CD14-positive monocyte (primary cell): ENCODE measurements at regions not wholly inside any gene's neighbourhood (a gene's known extent, or its start where the extent isn't known, plus 50 kb on each side); places are given as distances from the start of the nearest gene placed in this dataset.

ENCODE experiments used
- DNase-seq, 3 donors: peaks; one replicate each; pipeline ENCODE4 v3.0.0-alpha.2; 2011 to 2022
- H2AFZ ChIP-seq: 2 replicates; pipeline ENCODE4 v1.6.0; 2012; ENCODE audit warnings: mild to moderate bottlenecking, low read depth, low read length, inconsistent platforms; ENCODE audit not compliant: insufficient read depth, poor library complexity, severe bottlenecking
- H3K27ac ChIP-seq, 2 donors: 1 replicate in 1 of 2; 2 replicates in 1 of 2; pipeline ENCODE4 v1.5.1; 2012 to 2013; ENCODE audit warnings: low read length in 2 of 2, control low read depth in 1 of 2, inconsistent platforms in 1 of 2, low read depth in 1 of 2, mild to moderate bottlenecking in 1 of 2
- H3K27me3 ChIP-seq, 2 donors: one replicate each; pipeline versions ENCODE4 v1.6.0 to v1.6.1; 2011 to 2013; ENCODE audit warnings: low read length in 2 of 2; ENCODE audit not compliant: control insufficient read depth in 2 of 2, insufficient read depth in 2 of 2
- H3K36me3 ChIP-seq, 2 donors: replicated peaks in 1 of 2; 1 replicate in 1 of 2; 2 replicates in 1 of 2; pipeline versions ENCODE4 v1.5.1 to v1.6.1; 2012 to 2013; ENCODE audit warnings: low read length in 2 of 2, control low read depth in 1 of 2, inconsistent platforms in 1 of 2, mild to moderate bottlenecking in 1 of 2; ENCODE audit not compliant: insufficient read depth in 2 of 2, control insufficient read depth in 1 of 2
- H3K4me1 ChIP-seq, 2 donors: 1 replicate in 1 of 2; 2 replicates in 1 of 2; pipeline versions ENCODE4 v1.5.1 to v1.6.1; 2012 to 2013; ENCODE audit warnings: low read length in 2 of 2, control low read depth in 1 of 2, inconsistent platforms in 1 of 2, mild to moderate bottlenecking in 1 of 2, moderate library complexity in 1 of 2; ENCODE audit not compliant: insufficient read depth in 2 of 2, control insufficient read depth in 1 of 2
- H3K4me2 ChIP-seq: replicated peaks from 2 replicates; pipeline ENCODE3; 2012; ENCODE audit warnings: low read length, moderate library complexity, mild to moderate bottlenecking; ENCODE audit not compliant: poor library complexity, severe bottlenecking; ENCODE audit errors: extremely low read depth
- H3K4me3 ChIP-seq, 3 experiments: fragments of 200-600 bp in 1 of 3; sonication (generic) in 1 of 3; replicated peaks in 1 of 3; 1 replicate in 2 of 3; 2 replicates in 1 of 3; pipeline ENCODE4 v1.5.1; 2011 to 2013; ENCODE audit warnings: low read length in 3 of 3, mild to moderate bottlenecking in 3 of 3, control low read depth in 2 of 3, low read depth in 2 of 3, inconsistent platforms in 1 of 3, moderate library complexity in 1 of 3
- H3K79me2 ChIP-seq: 2 replicates; pipeline ENCODE4 v1.6.0; 2012; ENCODE audit warnings: mild to moderate bottlenecking, control low read depth, inconsistent platforms, low read length, moderate library complexity; ENCODE audit not compliant: insufficient read depth
- H3K9ac ChIP-seq: 2 replicates; pipeline ENCODE4 v1.6.0; 2017; ENCODE audit warnings: low read length, mild to moderate bottlenecking; ENCODE audit not compliant: insufficient read depth, poor library complexity, severe bottlenecking
- H3K9me3 ChIP-seq, 2 donors: replicated peaks in 1 of 2; 1 replicate in 1 of 2; 2 replicates in 1 of 2; pipeline versions ENCODE4 v1.5.1 to v1.6.1; 2012 to 2013; ENCODE audit warnings: low read length in 2 of 2, control low read depth in 1 of 2; ENCODE audit not compliant: control insufficient read depth in 1 of 2, insufficient read depth in 1 of 2
- H4K20me1 ChIP-seq: 2 replicates; pipeline ENCODE4 v1.6.0; 2012; ENCODE audit warnings: mild to moderate bottlenecking, low read length, control low read depth, moderate library complexity; ENCODE audit not compliant: insufficient read depth
- H3K27ac Mint-ChIP-seq, 7 donors: one replicate each; pipeline ENCODE4 v1.8.0; 2020; ENCODE audit warnings: mild to moderate bottlenecking in 7 of 7, mixed read lengths in 7 of 7, moderate library complexity in 6 of 7, inconsistent platforms in 2 of 7
- H3K27me3 Mint-ChIP-seq, 3 donors: one replicate each; pipeline ENCODE4 v1.8.0; 2021 to 2022; ENCODE audit warnings: low read depth in 3 of 3, mild to moderate bottlenecking in 3 of 3, mixed read lengths in 3 of 3, moderate library complexity in 3 of 3, inconsistent platforms in 1 of 3
- H3K36me3 Mint-ChIP-seq, 2 donors: one replicate each; pipeline ENCODE4 v1.8.0; 2020; ENCODE audit warnings: mixed read lengths in 2 of 2, inconsistent platforms in 1 of 2, mild to moderate bottlenecking in 1 of 2
- H3K4me1 Mint-ChIP-seq: one replicate; pipeline ENCODE4 v1.8.0; 2020; ENCODE audit warnings: mild to moderate bottlenecking, mixed read lengths
- H3K4me3 Mint-ChIP-seq, 2 donors: one replicate each; pipeline ENCODE4 v1.8.0; 2020; ENCODE audit warnings: mild to moderate bottlenecking in 2 of 2, mixed read lengths in 2 of 2, moderate library complexity in 1 of 2
- H3K9me3 Mint-ChIP-seq, 7 donors: one replicate each; pipeline ENCODE4 v1.8.0; 2020 to 2022; ENCODE audit warnings: mixed read lengths in 7 of 7, mild to moderate bottlenecking in 6 of 7, moderate library complexity in 6 of 7, inconsistent platforms in 2 of 7
- WGBS: methylation state at CpG from one replicate; pipeline ENCODE4 v1.1.5; 2013; ENCODE audit warnings: missing lambda C conversion rate; ENCODE audit not compliant: insufficient coverage; 5-methylcytosine and 5-hydroxymethylcytosine counted together
- intact Hi-C, 2 donors: fragments of 100-400 bp; cut with micrococcal nuclease; formaldehyde crosslinking; loops; one replicate each; pipeline versions ENCODE4 v1.15.0 to v1.15.1; 2023
- TF ChIP-seq, protein P1 (sequence below): fragments of 200-600 bp; IDR thresholded peaks from one replicate; pipeline ENCODE4 v1.8.0; 2022; ENCODE audit warnings: antibody characterized with exemption, mild to moderate bottlenecking

DNA sequence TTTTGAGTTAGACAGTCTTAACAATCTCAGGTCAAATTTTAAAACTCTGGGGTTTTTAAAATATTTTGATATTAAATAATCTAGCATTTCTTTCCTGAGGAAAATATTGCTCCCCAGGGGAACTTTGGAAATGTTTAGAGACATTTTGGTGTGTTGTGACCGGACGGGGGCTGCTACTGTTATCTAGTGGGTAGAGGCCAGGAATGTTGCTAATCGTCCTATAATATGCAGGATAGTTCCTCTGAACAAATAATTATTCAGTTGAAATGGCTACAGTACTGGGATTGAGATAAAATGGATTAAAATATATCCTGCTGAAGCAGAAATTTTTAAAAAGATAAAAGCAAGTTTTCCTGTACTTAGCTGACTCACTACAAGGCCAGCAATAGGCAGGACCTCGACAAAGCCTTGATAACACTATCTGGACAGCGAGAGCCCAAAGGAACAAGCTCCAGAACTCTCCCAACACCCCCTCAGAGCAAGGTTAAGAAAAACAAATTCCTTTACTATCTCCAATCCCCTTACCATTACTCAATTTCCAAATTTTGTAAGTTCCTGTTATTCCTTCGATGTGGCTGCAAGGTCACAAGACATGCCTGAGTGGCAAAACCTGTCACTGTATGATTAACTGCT, 1407.4 kb downstream of the SUCLG1 start:
- no peak overlapping the region for H3K4me2 ChIP-seq
- peaks cover 0 to 17% (median 9%) of the 10 kb centered on the region in 7 donors for H3K9me3 Mint-ChIP-seq
- no peak overlapping the region for H3K27ac ChIP-seq
- no peak for DNase-seq
- H3K27me3 Mint-ChIP-seq = no peaks in the 10 kb centered on the region
- no peaks in the 10 kb centered on the region for H3K36me3 Mint-ChIP-seq
- no peak overlapping the region for H2AFZ ChIP-seq
- intact Hi-C loops = no loop called here
- no peaks in the 10 kb centered on the region for H3K27me3 ChIP-seq
- no peaks in the 10 kb centered on the region for H3K4me1 ChIP-seq
- WGBS = 67% methylated on average over 3 of the region's 6 CpGs
- no peak overlapping the region for H3K27ac Mint-ChIP-seq
- H3K4me1 Mint-ChIP-seq = no peaks in the 10 kb centered on the region
- no peak overlapping the region for H3K4me3 Mint-ChIP-seq
- H3K4me3 ChIP-seq = no peak overlapping the region
- H4K20me1 ChIP-seq = no peaks in the 10 kb centered on the region
- H3K79me2 ChIP-seq = no peaks in the 10 kb centered on the region
- peaks cover 14 to 28% of the 10 kb centered on the region in 2 donors for H3K9me3 ChIP-seq
- no peaks in the 10 kb centered on the region for H3K36me3 ChIP-seq
- H3K9ac ChIP-seq = no peak overlapping the region
- TF ChIP-seq, protein P1, sequence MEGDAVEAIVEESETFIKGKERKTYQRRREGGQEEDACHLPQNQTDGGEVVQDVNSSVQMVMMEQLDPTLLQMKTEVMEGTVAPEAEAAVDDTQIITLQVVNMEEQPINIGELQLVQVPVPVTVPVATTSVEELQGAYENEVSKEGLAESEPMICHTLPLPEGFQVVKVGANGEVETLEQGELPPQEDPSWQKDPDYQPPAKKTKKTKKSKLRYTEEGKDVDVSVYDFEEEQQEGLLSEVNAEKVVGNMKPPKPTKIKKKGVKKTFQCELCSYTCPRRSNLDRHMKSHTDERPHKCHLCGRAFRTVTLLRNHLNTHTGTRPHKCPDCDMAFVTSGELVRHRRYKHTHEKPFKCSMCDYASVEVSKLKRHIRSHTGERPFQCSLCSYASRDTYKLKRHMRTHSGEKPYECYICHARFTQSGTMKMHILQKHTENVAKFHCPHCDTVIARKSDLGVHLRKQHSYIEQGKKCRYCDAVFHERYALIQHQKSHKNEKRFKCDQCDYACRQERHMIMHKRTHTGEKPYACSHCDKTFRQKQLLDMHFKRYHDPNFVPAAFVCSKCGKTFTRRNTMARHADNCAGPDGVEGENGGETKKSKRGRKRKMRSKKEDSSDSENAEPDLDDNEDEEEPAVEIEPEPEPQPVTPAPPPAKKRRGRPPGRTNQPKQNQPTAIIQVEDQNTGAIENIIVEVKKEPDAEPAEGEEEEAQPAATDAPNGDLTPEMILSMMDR = no peak

DNA sequence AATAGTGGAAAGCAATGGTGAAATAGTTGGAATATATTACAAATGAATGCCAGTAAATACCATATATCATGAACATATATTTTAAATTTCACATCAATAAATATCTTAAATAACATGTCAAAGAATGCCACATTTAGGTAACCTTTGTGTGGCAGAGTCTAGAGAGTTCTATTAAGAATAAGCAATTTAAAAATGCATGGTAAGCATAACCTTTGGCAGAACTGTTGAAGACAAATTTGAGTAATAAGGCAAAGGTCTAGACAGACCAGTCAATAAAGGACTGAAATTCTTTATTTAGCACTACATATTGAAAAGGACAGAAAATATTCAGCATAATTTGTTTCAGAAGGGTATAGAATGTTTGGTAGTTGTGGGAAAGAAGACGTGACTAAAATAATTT, 1417.0 kb downstream of the SUCLG1 start:
- Histone ChIP-seq H3K4me1 (no peaks in the 10 kb centered on the region), H3K79me2 (no peaks in the 10 kb centered on the region), H3K27ac (no peak overlapping the region), H3K9me3 (peaks cover 4 to 13% of the 10 kb centered on the region in 2 donors), H3K4me2 (no peak overlapping the region), H3K9ac (no peak overlapping the region), H2AFZ (no peak overlapping the region), H3K4me3 (no peak overlapping the region), H3K36me3 (no peaks in the 10 kb centered on the region), H4K20me1 (no peaks in the 10 kb centered on the region), H3K27me3 (no peaks in the 10 kb centered on the region)
- Mint-ChIP-seq H3K4me3 (no peak overlapping the region), H3K9me3 (peaks cover 1 to 13% (median 6%) of the 10 kb centered on the region in 7 donors), H3K36me3 (no peaks in the 10 kb centered on the region), H3K27ac (no peak overlapping the region), H3K4me1 (no peaks in the 10 kb centered on the region), H3K27me3 (no peaks in the 10 kb centered on the region)
- no CpG with 5 or more reads among the region's 1 CpG for WGBS
- intact Hi-C loops = no loop called here
- TF ChIP-seq, protein P1 = no peak
- no peak for DNase-seq
